ENCODE measurements at regions not wholly inside any gene's neighbourhood (a gene's known extent, or its start where the extent isn't known, plus 50 kb on each side); places are given as distances from the start of the nearest gene placed in this dataset.

GRCh38 chr14:71208702-71209357 is 301.6 kb downstream of the PCNX1 start:
- Mint-ChIP-seq H3K27me3 (ENCODE audit: insufficient read depth, low read depth, poor library complexity) (peaks cover 4% of the 10 kb centered on the region), H3K36me3 (ENCODE audit: low read depth) (peaks cover 9% of the 10 kb centered on the region), H3K4me3 (no peak overlapping the region), H3K9me3 (peaks cover 13% of the 10 kb centered on the region), H3K4me1 (peaks cover 10% of the 10 kb centered on the region), H3K27ac (no peak overlapping the region)
- H3K4me2 ChIP-seq = no peak overlapping the region
- no peaks in the 10 kb centered on the region for H3K9me2 ChIP-seq (ENCODE audit: insufficient read depth)
- TF ChIP-seq EZH2 (IDR thresholded peaks at IDR 0.05; ENCODE audit: low read depth, unreplicated experiment) = no peak
- TF ChIP-seq ZNF114 (CRISPR knock-in tag; IDR thresholded peaks at IDR 0.05) = no peak
- TF ChIP-seq CTCF (conservative IDR thresholded peaks at IDR 0.05; ENCODE audit: low read depth in 2 of 2) = peak; percentile 32 to 64
- no peaks in the 10 kb centered on the region for H3K79me2 ChIP-seq (replicated peaks; ENCODE audit: insufficient read depth)
- H2AFZ ChIP-seq = no peak overlapping the region
- H3K4me1 ChIP-seq (ENCODE audit: insufficient read depth) = peaks cover 2% of the 10 kb centered on the region; the same call in 1 of the 2 replicates
- no peaks in the 10 kb centered on the region for H3F3A ChIP-seq (replicated peaks; ENCODE audit: low read depth)
- no peak overlapping the region for H3K4me3 ChIP-seq
- no peaks in the 10 kb centered on the region for H3K27me3 ChIP-seq (ENCODE audit: insufficient read depth)
- ATAC-seq (no peak), DNase-seq (ENCODE audit: low spot score) (no peak)
- H3K36me3 ChIP-seq (ENCODE audit: insufficient read depth) = no peaks in the 10 kb centered on the region; the same call in 1 of the 2 replicates
- H3K27ac ChIP-seq (ENCODE audit: low read depth) = no peak overlapping the region
- H4K20me1 ChIP-seq (replicated peaks; ENCODE audit: insufficient read depth) = no peaks in the 10 kb centered on the region

GRCh38 chr14:71209888-71210287 is 302.6 kb downstream of the PCNX1 start:
- Mint-ChIP-seq H3K4me1 (peaks cover 4% of the 10 kb centered on the region), H3K27ac (no peak overlapping the region), H3K36me3 (ENCODE audit: low read depth) (no peaks in the 10 kb centered on the region; the same call in 2 of the 3 replicates), H3K4me3 (no peak overlapping the region), H3K9me3 (peaks cover 4% of the 10 kb centered on the region; the same call in 2 of the 3 replicates), H3K27me3 (ENCODE audit: insufficient read depth, low read depth, poor library complexity) (peaks cover 4% of the 10 kb centered on the region)
- Histone ChIP-seq H3K4me3 (no peak overlapping the region), H3K27me3 (ENCODE audit: insufficient read depth) (no peaks in the 10 kb centered on the region), H3K4me2 (no peak overlapping the region), H3F3A (replicated peaks; ENCODE audit: low read depth) (no peaks in the 10 kb centered on the region), H3K9me2 (ENCODE audit: insufficient read depth) (no peaks in the 10 kb centered on the region), H2AFZ (peak overlapping the region; percentile 56; the same call in 1 of the 2 replicates), H3K79me2 (replicated peaks; ENCODE audit: insufficient read depth) (no peaks in the 10 kb centered on the region), H4K20me1 (replicated peaks; ENCODE audit: insufficient read depth) (no peaks in the 10 kb centered on the region), H3K27ac (ENCODE audit: low read depth) (no peak overlapping the region), H3K36me3 (ENCODE audit: insufficient read depth) (no peaks in the 10 kb centered on the region), H3K4me1 (ENCODE audit: insufficient read depth) (no peaks in the 10 kb centered on the region)
- TF ChIP-seq ETS1 (IDR thresholded peaks at IDR 0.05) = no peak
- TF ChIP-seq NANOG (IDR thresholded peaks at IDR 0.05; ENCODE audit: borderline replicate concordance) = no peak
- no peak for TF ChIP-seq CREB1 (CRISPR knock-in tag; IDR thresholded peaks at IDR 0.05; ENCODE audit: low read depth)
- no peak for TF ChIP-seq REST (IDR thresholded peaks at IDR 0.05; ENCODE audit: unreplicated experiment)
- TF ChIP-seq POLR2AphosphoS5 (IDR thresholded peaks at IDR 0.05; ENCODE audit: low read depth) = no peak
- TF ChIP-seq EZH2phosphoT487 (IDR thresholded peaks at IDR 0.05; ENCODE audit: unreplicated experiment) = no peak
- no peak for TF ChIP-seq EZH2 (IDR thresholded peaks at IDR 0.05; ENCODE audit: low read depth, unreplicated experiment)
- DNase-seq (ENCODE audit: low spot score) (no peak), ATAC-seq (no peak)

Measured in GM23338 (cell line).